Pancreas (tissue), 10 donors: ENCODE measurements at regions not wholly inside any gene's neighbourhood (a gene's known extent, or its start where the extent isn't known, plus 50 kb on each side); places are given as distances from the start of the nearest gene placed in this dataset.

Experiments
- ATAC-seq, 4 donors: fragments of 200-7000 bp; cut with Tn5 transposase; one replicate each; pipeline versions ENCODE4 v1.8.0 to v1.9.1; 2020; ENCODE audit warnings: mild to moderate bottlenecking in 4 of 4, moderate library complexity in 4 of 4
- DNase-seq, 6 donors: peaks; one replicate each; pipeline ENCODE4 v3.0.0-alpha.2; 2020
- FAIRE-seq: peaks from 2 replicates; lab custom pipeline; 2012; peaks lifted over from hg19 to GRCh38; lab: Jason Lieb, UNC
- H3K27ac ChIP-seq, 4 donors: fragments of 200-600 bp; sonication (generic); 1 replicate in 3 of 4; 2 replicates in 1 of 4; pipeline versions ENCODE4 v1.5.0 to v1.8.0; 2020
- H3K27me3 ChIP-seq, 4 donors: fragments of 200-600 bp; one replicate each; pipeline ENCODE4 v1.8.0; 2021
- H3K36me3 ChIP-seq, 3 donors: fragments of 200-600 bp; sonication (generic) in 1 of 3; one replicate each; pipeline versions ENCODE4 v1.5.0 to v1.8.0; 2020 to 2021
- H3K4me1 ChIP-seq, 3 donors: fragments of 200-600 bp; one replicate each; pipeline ENCODE4 v1.8.0; 2021
- H3K4me3 ChIP-seq, 4 donors: fragments of 200-600 bp; sonication (generic) in 2 of 4; one replicate each; pipeline versions ENCODE4 v1.5.0 to v1.8.0; 2020 to 2021
- H3K9me3 ChIP-seq, 4 donors: fragments of 200-600 bp; one replicate each; pipeline ENCODE4 v1.8.0; 2021
- CTCF ChIP-seq, 4 donors: fragments of 200-600 bp; sonication (generic) in 3 of 4; IDR thresholded peaks; one replicate each; pipeline versions ENCODE4 v1.5.0 to v1.8.0; 2021; ENCODE audit warnings: antibody characterized with exemption in 4 of 4
- WGBS, 2 donors: extraction: QIAGEN DNeasy Blood & Tissue Kit; methylation state at CpG; one replicate each; pipeline ENCODE4 v1.1.7; 2013; 5-methylcytosine and 5-hydroxymethylcytosine counted together
- intact Hi-C, 3 donors: fragments of 100-400 bp; cut with DNase I; formaldehyde crosslinking; loops; one replicate each; pipeline versions ENCODE4 v1.11.1 to v1.14.2; 2022
- donor health status: healthy with polysubstance abuse.
- donor health status: DM: no; HTN: no; CAD: no; lungs with moderate emphysema.
- donor health status: DM: no; HTN: no; CAD: no.
- donor health status: control.
- donor health status: control.
- donor health status: Bipolar disorder and iron deficiency.
- donor health status: DM: yes; HTN: yes; CAD: no.
- donor health status: DM: no; HTN: no; CAD: no.
- donor health status: DM: no; HTN: no; CAD: no.
- donor health status: DM: yes; HTN: yes; CAD: no.

GRCh38 chr18:78557371-78557770 lies 422.2 kb upstream of the SALL3 start:
- Histone ChIP-seq H3K27ac (no peak overlapping the region), H3K4me3 (no peak overlapping the region), H3K36me3 (no peaks in the 10 kb centered on the region), H3K27me3 (no peaks in the 10 kb centered on the region), H3K4me1 (no peaks in the 10 kb centered on the region), H3K9me3 (no peaks in the 10 kb centered on the region)
- DNase-seq (no peak), FAIRE-seq (no peak), ATAC-seq (no peak)
- intact Hi-C loops = no loop called here
- TF ChIP-seq CTCF (IDR thresholded peaks at IDR 0.05) = no peak
- WGBS, 2 donors = 75 to 84% methylated on average over 8 of the region's 8 CpGs

- no peak for TF ChIP-seq CTCF (IDR thresholded peaks at IDR 0.05)
- intact Hi-C loops = no loop called here
- 65 to 72% methylated on average over 23 of the region's 23 CpGs for WGBS, 2 donors
- H3K4me1 ChIP-seq = no peaks in the 10 kb centered on the region
- DNase-seq (no peak), ATAC-seq (no peak), FAIRE-seq (no peak)
- H3K36me3 ChIP-seq = no peaks in the 10 kb centered on the region
- no peak overlapping the region for H3K27ac ChIP-seq
- no peaks in the 10 kb centered on the region for H3K27me3 ChIP-seq
- H3K4me3 ChIP-seq = no peak overlapping the region
- H3K9me3 ChIP-seq = no peaks in the 10 kb centered on the region
Observed at GRCh38 chr18:78558101-78558810, 421.4 kb upstream of the SALL3 start.

- H3K27me3 ChIP-seq = no peaks in the 10 kb centered on the region
- DNase-seq = no peak
- no peak overlapping the region for H3K27ac ChIP-seq
- WGBS, 2 donors = 56 to 58% methylated on average over 19 of the region's 19 CpGs
- TF ChIP-seq CTCF (IDR thresholded peaks at IDR 0.05) = no peak
- no peaks in the 10 kb centered on the region for H3K9me3 ChIP-seq
- H3K4me1 ChIP-seq = no peaks in the 10 kb centered on the region
- no peak overlapping the region for H3K4me3 ChIP-seq
- no peak for FAIRE-seq
- ATAC-seq = no peak
- intact Hi-C loops = no loop called here
- H3K36me3 ChIP-seq = no peaks in the 10 kb centered on the region
Observed at GRCh38 chr18:78558948-78559347, 420.7 kb upstream of the SALL3 start.

- WGBS, 2 donors = 62 to 78% methylated on average over 9 of the region's 9 CpGs
- DNase-seq (no peak), FAIRE-seq (no peak), ATAC-seq (no peak)
- H3K27ac ChIP-seq = no peak overlapping the region
- no peaks in the 10 kb centered on the region for H3K9me3 ChIP-seq
- no peak overlapping the region for H3K4me3 ChIP-seq
- intact Hi-C loops = no loop called here
- TF ChIP-seq CTCF (IDR thresholded peaks at IDR 0.05) = no peak
- no peaks in the 10 kb centered on the region for H3K27me3 ChIP-seq
- no peaks in the 10 kb centered on the region for H3K4me1 ChIP-seq
- H3K36me3 ChIP-seq = no peaks in the 10 kb centered on the region
Observed at GRCh38 chr18:78559584-78559983, 420.0 kb upstream of the SALL3 start.

GRCh38 chr18:78561757-78562510 lies 417.7 kb upstream of the SALL3 start:
- WGBS, 2 donors = 61 to 74% methylated on average over 22 of the region's 22 CpGs
- ATAC-seq = no peak
- Histone ChIP-seq H3K4me3 (no peak overlapping the region), H3K27ac (no peak overlapping the region), H3K27me3 (no peaks in the 10 kb centered on the region), H3K36me3 (no peaks in the 10 kb centered on the region), H3K4me1 (no peaks in the 10 kb centered on the region), H3K9me3 (no peaks in the 10 kb centered on the region)
- DNase-seq = no peak
- intact Hi-C loops = no loop called here
- no peak for FAIRE-seq
- TF ChIP-seq CTCF (IDR thresholded peaks at IDR 0.05) = no peak
